LNCaP clone FGC (cell line): ENCODE measurements at regions not wholly inside any gene's neighbourhood (a gene's known extent, or its start where the extent isn't known, plus 50 kb on each side); places are given as distances from the start of the nearest gene placed in this dataset.
"Not testable (repeated sequence)": the region's sequence is repeated elsewhere in the genome, so short reads cannot be mapped to it uniquely, and the experiment has no call there.

ENCODE experiments used
- DNase-seq: peaks from one replicate; pipeline ENCODE4 v3.0.0-alpha.2; 2011; ENCODE audit warnings: low read depth
- H3K4me3 ChIP-seq: 2 replicates; pipeline ENCODE4 v1.5.1; 2011; ENCODE audit warnings: mild to moderate bottlenecking, low read depth, low read length, control low read depth
- CTCF ChIP-seq: IDR thresholded peaks from 2 replicates; pipeline ENCODE4 v1.5.1; 2012; ENCODE audit warnings: mild to moderate bottlenecking; ENCODE audit not compliant: control insufficient read depth, insufficient read depth; ENCODE audit errors: extremely low read depth

- no peak for DNase-seq
- no peak for TF ChIP-seq CTCF
- no peak overlapping the region for H3K4me3 ChIP-seq
Observed at GRCh38 chr10:33917069-33917780, 582.8 kb upstream of the NRP1 start.

- no peak for DNase-seq
- TF ChIP-seq CTCF = no peak
- H3K4me3 ChIP-seq = no peak overlapping the region
Observed at GRCh38 chr10:33914746-33915145, 580.3 kb upstream of the NRP1 start.

GRCh38 chr10:33913194-33913593, 578.7 kb upstream of the NRP1 start:
- no peak for TF ChIP-seq CTCF
- H3K4me3 ChIP-seq = no peak overlapping the region
- no peak for DNase-seq

- H3K4me3 ChIP-seq, DNase-seq: not testable (repeated sequence)
Observed at GRCh38 chr10:33909476-33909875, 575.0 kb upstream of the NRP1 start.

- DNase-seq = no peak
- H3K4me3 ChIP-seq = no peak overlapping the region
- no peak for TF ChIP-seq CTCF
Observed at GRCh38 chr10:33901166-33901565, 566.7 kb upstream of the NRP1 start.

- no peak overlapping the region for H3K4me3 ChIP-seq
- TF ChIP-seq CTCF = no peak
- no peak for DNase-seq
Observed at GRCh38 chr10:33900596-33900995, 566.1 kb upstream of the NRP1 start.

- peak; percentile 92 for DNase-seq
- H3K4me3 ChIP-seq = no peak overlapping the region
- no peak for TF ChIP-seq CTCF
Observed at GRCh38 chr10:33899578-33900531, 565.4 kb upstream of the NRP1 start.
